ENCODE measurements at regions not wholly inside any gene's neighbourhood (a gene's known extent, or its start where the extent isn't known, plus 50 kb on each side); places are given as distances from the start of the nearest gene placed in this dataset.

GRCh38 chrX:145630081-145630480 lies 187.5 kb upstream of the SLITRK2 start:
- in situ Hi-C loops (cut with MboI) (no loop called here), intact Hi-C loops (cut with micrococcal nuclease) (no loop called here)
- DNase-seq (ENCODE audit: extremely low read depth in 1 of 4, low spot score in 3 of 4) (no peak), ATAC-seq (no peak), FAIRE-seq (no peak)
- Histone ChIP-seq H3K9ac (ENCODE audit: insufficient read depth in 1 of 2, low read depth in 2 of 2, low read length in 2 of 2) (no peak overlapping the region), H3K4me1 (replicated peaks in 1 of 2; ENCODE audit: control insufficient read depth in 2 of 2, insufficient read depth in 2 of 2, low read length in 2 of 2) (no peaks in the 10 kb centered on the region), H4K20me1 (replicated peaks; ENCODE audit: control insufficient read depth, insufficient read depth, low read length) (no peaks in the 10 kb centered on the region), H3K9me1 (ENCODE audit: control insufficient read depth, insufficient read depth, low read length) (no peaks in the 10 kb centered on the region), H3K4me2 (ENCODE audit: insufficient read depth, low read length) (no peak overlapping the region), H3K27me3 (ENCODE audit: control insufficient read depth in 2 of 2, insufficient read depth in 2 of 2, low read length in 2 of 2) (no peaks in the 10 kb centered on the region), H3K4me3 (no peak overlapping the region), H3K79me2 (ENCODE audit: control insufficient read depth, insufficient read depth, low read length) (no peaks in the 10 kb centered on the region), H3K27ac (ENCODE audit: extremely low read depth, low read depth, low read length) (no peak overlapping the region), H3K36me3 (ENCODE audit: control insufficient read depth, insufficient read depth, low read length) (no peaks in the 10 kb centered on the region), H2AFZ (ENCODE audit: low read depth, low read length) (no peak overlapping the region), H3K9me3 (replicated peaks; ENCODE audit: control insufficient read depth, insufficient read depth, low read depth, low read length) (no peaks in the 10 kb centered on the region)
- 0% methylated on average over 3 of the region's 21 CpGs for WGBS (ENCODE audit: insufficient coverage, low coverage, missing lambda C conversion rate)
- BruUV-seq (replicated peaks), result no TSS peak
- TF ChIP-seq FOXJ3 (CRISPR knock-in tag; IDR thresholded peaks at IDR 0.05), result no peak
- TF ChIP-seq ELK3 (CRISPR knock-in tag; IDR thresholded peaks at IDR 0.05), result no peak
- TF ChIP-seq FOXO4 (CRISPR knock-in tag; IDR thresholded peaks at IDR 0.05), result no peak
- no peak for TF ChIP-seq ZNF316 (IDR thresholded peaks at IDR 0.05)
- TF ChIP-seq CREB5 (CRISPR knock-in tag; IDR thresholded peaks at IDR 0.05), result no peak
- no peak for TF ChIP-seq ZNF445 (CRISPR knock-in tag; IDR thresholded peaks at IDR 0.05; ENCODE audit: low read depth)
- no peak for TF ChIP-seq EGR1 (conservative IDR thresholded peaks at IDR 0.05)
- TF ChIP-seq ZNF507 (tag; conservative IDR thresholded peaks at IDR 0.05), result no peak
- no peak for TF ChIP-seq CHCHD3 (CRISPR knock-in tag; IDR thresholded peaks at IDR 0.05)
- TF ChIP-seq XRCC4 (IDR thresholded peaks at IDR 0.05; ENCODE audit: extremely low read depth, insufficient read depth, insufficient read length), result no peak
- TF ChIP-seq NR3C1 (CRISPR knock-in tag; IDR thresholded peaks at IDR 0.05), result no peak
- TF ChIP-seq ZBTB26 (CRISPR knock-in tag; IDR thresholded peaks at IDR 0.05), result no peak
- TF ChIP-seq GATAD2A (IDR thresholded peaks at IDR 0.05), result no peak
- TF ChIP-seq HBP1 (CRISPR knock-in tag; IDR thresholded peaks at IDR 0.05), result no peak
- no peak for TF ChIP-seq STAT6 (CRISPR knock-in tag; IDR thresholded peaks at IDR 0.05)
- no peak for TF ChIP-seq XRCC3 (IDR thresholded peaks at IDR 0.05)
- ChIA-PET CTCF (ENCODE audit: low intra/inter-chr PET ratio) (no interaction called here), POLR2A (no interaction called here)
